ENCODE measurements at regions not wholly inside any gene's neighbourhood (a gene's known extent, or its start where the extent isn't known, plus 50 kb on each side); places are given as distances from the start of the nearest gene placed in this dataset.

DNA sequence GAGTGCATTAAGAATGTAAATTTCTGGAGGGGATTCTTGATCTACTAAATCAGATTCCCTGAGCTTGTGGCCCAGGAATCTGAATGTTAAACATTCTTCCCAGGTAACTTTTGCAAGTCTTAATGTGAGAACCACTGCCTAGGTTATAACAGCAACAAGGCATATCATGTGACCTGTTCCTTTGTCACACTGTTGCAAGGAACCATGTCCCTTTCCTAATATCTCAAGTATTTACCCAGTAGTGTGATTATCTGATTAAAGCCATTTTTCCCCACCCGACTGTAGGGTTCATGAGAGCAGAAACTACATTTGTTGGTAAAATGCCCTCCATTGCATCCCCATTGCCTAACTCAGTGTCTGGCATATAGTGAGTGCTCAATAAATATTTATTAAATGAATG, 112.9 kb upstream of the ATP1A1 start:
- TF ChIP-seq CTCF (IDR thresholded peaks at IDR 0.05) (no peak), POLR2AphosphoS5 (IDR thresholded peaks at IDR 0.05) (no peak), POLR2A (IDR thresholded peaks at IDR 0.05; ENCODE audit: low read depth) (no peak), EP300 (IDR thresholded peaks at IDR 0.05) (no peak)
